PFSK-1 (cell line): ENCODE measurements at regions not wholly inside any gene's neighbourhood (a gene's known extent, or its start where the extent isn't known, plus 50 kb on each side); places are given as distances from the start of the nearest gene placed in this dataset.

Experiments used
- FOXP2 ChIP-seq: optimal IDR thresholded peaks from 2 replicates; pipeline ENCODE3; 2011; ENCODE audit warnings: borderline replicate concordance, control low read depth, inconsistent platforms; ENCODE audit not compliant: insufficient read depth; ENCODE audit errors: extremely low read length, extremely low read depth
- POLR2AphosphoS5 ChIP-seq: IDR thresholded peaks from 2 replicates; pipeline ENCODE4 v1.6.1; 2012; ENCODE audit warnings: low read depth, mild to moderate bottlenecking, control low read depth, low read length, moderate library complexity
- REST ChIP-seq, 2 experiments: IDR thresholded peaks; 2 replicates each; pipeline versions ENCODE4 v1.6.1 to v1.8.0; 2011 to 2012; ENCODE audit warnings: low read depth in 2 of 2, low read length in 2 of 2, control low read depth in 1 of 2, inconsistent platforms in 1 of 2, mild to moderate bottlenecking in 1 of 2, moderate library complexity in 1 of 2; ENCODE audit not compliant: insufficient read depth in 1 of 2
- SIN3A ChIP-seq: IDR thresholded peaks from 2 replicates; pipeline ENCODE4 v1.6.1; 2012; ENCODE audit warnings: mild to moderate bottlenecking, low read length, moderate library complexity, borderline replicate concordance; ENCODE audit not compliant: insufficient read depth
- TAF1 ChIP-seq: IDR thresholded peaks from 2 replicates; pipeline ENCODE4 v1.6.1; 2012; ENCODE audit warnings: low read length, control low read depth, borderline replicate concordance; ENCODE audit not compliant: insufficient read depth

- TF ChIP-seq POLR2AphosphoS5 (no peak), REST (IDR thresholded peaks at IDR 0.05; ENCODE audit: insufficient read depth in 1 of 2, low read depth in 2 of 2, low read length in 2 of 2) (no peak), TAF1 (no peak), SIN3A (no peak), FOXP2 (no peak)
Measured at GRCh38 chr11:116529271-116529670, 243.5 kb downstream of the BUD13 start.

GRCh38 chr11:116527180-116527991, 245.4 kb downstream of the BUD13 start:
- no peak for TF ChIP-seq FOXP2

- TF ChIP-seq SIN3A (no peak), REST (IDR thresholded peaks at IDR 0.05; ENCODE audit: insufficient read depth in 1 of 2, low read depth in 2 of 2, low read length in 2 of 2) (no peak), FOXP2 (no peak), POLR2AphosphoS5 (no peak), TAF1 (no peak)
Measured at GRCh38 chr11:116525961-116526495, 246.8 kb downstream of the BUD13 start.

- TF ChIP-seq POLR2AphosphoS5 (no peak), SIN3A (no peak), REST (IDR thresholded peaks at IDR 0.05; ENCODE audit: insufficient read depth in 1 of 2, low read depth in 2 of 2, low read length in 2 of 2) (no peak), FOXP2 (no peak), TAF1 (no peak)
Measured at GRCh38 chr11:116519499-116519898, 253.3 kb downstream of the BUD13 start.

GRCh38 chr11:116518141-116518540, 254.6 kb downstream of the BUD13 start:
- TF ChIP-seq REST (IDR thresholded peaks at IDR 0.05; ENCODE audit: insufficient read depth in 1 of 2, low read depth in 2 of 2, low read length in 2 of 2): no peak
- TF ChIP-seq SIN3A: no peak
- no peak for TF ChIP-seq TAF1
- no peak for TF ChIP-seq POLR2AphosphoS5
- no peak for TF ChIP-seq FOXP2
